Astrocyte of the cerebellum (primary cell): ENCODE measurements at regions not wholly inside any gene's neighbourhood (a gene's known extent, or its start where the extent isn't known, plus 50 kb on each side); places are given as distances from the start of the nearest gene placed in this dataset.

Experiments
- DNase-seq: peaks from one replicate; pipeline ENCODE4 v3.0.0-alpha.2; 2011; ENCODE audit warnings: low read depth
- H3K4me3 ChIP-seq: 2 replicates; pipeline ENCODE4 v1.5.1; 2011; ENCODE audit warnings: mild to moderate bottlenecking, low read depth, low read length, moderate library complexity
- CTCF ChIP-seq: IDR thresholded peaks from 2 replicates; pipeline ENCODE4 v1.5.1; 2012; ENCODE audit warnings: low read length, low read depth, moderate library complexity, mild to moderate bottlenecking; ENCODE audit errors: missing control alignments
- in situ Hi-C: cut with HindIII; loops from 2 replicates; pipeline ENCODE4 v1.10.0; 2017; ENCODE audit warnings: low sequenced_read_pairs

- no peak overlapping the region for H3K4me3 ChIP-seq
- DNase-seq, result no peak
- in situ Hi-C loops, result no loop called here
- TF ChIP-seq CTCF, result no peak
These were observed 82.1 kb upstream of the WNT11 start for GRCh38 chr11:76288166-76288980.

- in situ Hi-C loops, result no loop called here
- DNase-seq, result no peak
- no peak overlapping the region for H3K4me3 ChIP-seq
- no peak for TF ChIP-seq CTCF
These were observed 80.9 kb upstream of the WNT11 start for GRCh38 chr11:76287227-76287626.

- no peak for TF ChIP-seq CTCF
- no peak for DNase-seq
- in situ Hi-C loops, result no loop called here
These were observed 79.2 kb upstream of the WNT11 start for GRCh38 chr11:76285397-76286104.

GRCh38 chr11:76284161-76284560 lies 77.9 kb upstream of the WNT11 start:
- H3K4me3 ChIP-seq, result no peak overlapping the region
- no peak for DNase-seq
- no peak for TF ChIP-seq CTCF
- in situ Hi-C loops, result no loop called here

More at GRCh38 chr11:76285397-76286104, 79.2 kb upstream of the WNT11 start:
- no peak overlapping the region for H3K4me3 ChIP-seq

GRCh38 chr11:76282811-76283595 lies 76.7 kb upstream of the WNT11 start:
- DNase-seq, result no peak
- TF ChIP-seq CTCF, result no peak
- H3K4me3 ChIP-seq, result no peak overlapping the region
- in situ Hi-C loops, result no loop called here

GRCh38 chr11:76282172-76282571 lies 75.9 kb upstream of the WNT11 start:
- in situ Hi-C loops, result no loop called here
- no peak for TF ChIP-seq CTCF
- no peak for DNase-seq
- no peak overlapping the region for H3K4me3 ChIP-seq
